OCI-LY1 (cell line): ENCODE measurements at regions not wholly inside any gene's neighbourhood (a gene's known extent, or its start where the extent isn't known, plus 50 kb on each side); places are given as distances from the start of the nearest gene placed in this dataset.

Source experiments
- EZH2 ChIP-seq: fragments of 200-600 bp; sonication (generic), shearing (Covaris generic); IDR thresholded peaks from 2 replicates; pipeline ENCODE4 v1.8.0; 2017; ENCODE audit warnings: borderline replicate concordance, mixed run types, mild to moderate bottlenecking, antibody characterized with exemption, low read length, moderate library complexity, mixed read lengths
- TF ChIP-seq, protein P1 (sequence below): fragments of 200-600 bp; sonication (generic), shearing (Covaris generic); IDR thresholded peaks from 2 replicates; pipeline ENCODE4 v1.5.1; 2017; ENCODE audit warnings: mild to moderate bottlenecking, antibody characterized with exemption, low read length, moderate library complexity, mixed read lengths

DNA sequence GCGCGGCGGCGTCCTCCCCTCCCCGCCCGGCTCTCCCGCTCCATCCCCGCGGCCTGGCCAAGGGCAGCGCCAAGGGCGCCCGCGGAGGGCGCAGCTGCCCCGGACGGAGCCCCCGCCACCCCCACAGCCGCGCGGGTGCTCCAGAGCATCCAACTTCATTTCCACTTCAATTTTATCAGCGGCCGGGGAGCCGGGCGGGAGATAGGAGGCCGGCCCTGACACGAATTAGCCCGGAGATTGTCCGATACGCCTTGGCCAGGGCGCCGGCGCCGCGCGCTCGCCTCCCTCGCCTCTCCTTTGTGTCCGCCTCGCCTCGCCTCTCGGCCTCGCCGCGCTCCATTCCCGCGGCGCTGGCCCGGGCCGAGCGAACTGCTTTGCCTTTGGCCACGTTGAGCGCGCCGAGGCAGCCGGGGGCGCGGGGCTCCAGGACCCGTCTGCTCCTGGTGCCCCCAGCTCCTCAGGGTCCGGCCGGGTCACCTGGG is 129.1 kb upstream of the LHX1 start:
- TF ChIP-seq, protein P1, sequence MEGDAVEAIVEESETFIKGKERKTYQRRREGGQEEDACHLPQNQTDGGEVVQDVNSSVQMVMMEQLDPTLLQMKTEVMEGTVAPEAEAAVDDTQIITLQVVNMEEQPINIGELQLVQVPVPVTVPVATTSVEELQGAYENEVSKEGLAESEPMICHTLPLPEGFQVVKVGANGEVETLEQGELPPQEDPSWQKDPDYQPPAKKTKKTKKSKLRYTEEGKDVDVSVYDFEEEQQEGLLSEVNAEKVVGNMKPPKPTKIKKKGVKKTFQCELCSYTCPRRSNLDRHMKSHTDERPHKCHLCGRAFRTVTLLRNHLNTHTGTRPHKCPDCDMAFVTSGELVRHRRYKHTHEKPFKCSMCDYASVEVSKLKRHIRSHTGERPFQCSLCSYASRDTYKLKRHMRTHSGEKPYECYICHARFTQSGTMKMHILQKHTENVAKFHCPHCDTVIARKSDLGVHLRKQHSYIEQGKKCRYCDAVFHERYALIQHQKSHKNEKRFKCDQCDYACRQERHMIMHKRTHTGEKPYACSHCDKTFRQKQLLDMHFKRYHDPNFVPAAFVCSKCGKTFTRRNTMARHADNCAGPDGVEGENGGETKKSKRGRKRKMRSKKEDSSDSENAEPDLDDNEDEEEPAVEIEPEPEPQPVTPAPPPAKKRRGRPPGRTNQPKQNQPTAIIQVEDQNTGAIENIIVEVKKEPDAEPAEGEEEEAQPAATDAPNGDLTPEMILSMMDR, result no peak
- TF ChIP-seq EZH2, result no peak
